GM12873 (cell line): ENCODE measurements at regions not wholly inside any gene's neighbourhood (a gene's known extent, or its start where the extent isn't known, plus 50 kb on each side); places are given as distances from the start of the nearest gene placed in this dataset.

ENCODE experiments used
- TF ChIP-seq, protein P1 (sequence below): IDR thresholded peaks from 2 replicates; pipeline ENCODE4 v1.5.1; 2012; ENCODE audit warnings: low read depth, mild to moderate bottlenecking, moderate library complexity, low read length, control low read depth; ENCODE audit not compliant: insufficient read depth; ENCODE audit errors: missing control alignments

DNA sequence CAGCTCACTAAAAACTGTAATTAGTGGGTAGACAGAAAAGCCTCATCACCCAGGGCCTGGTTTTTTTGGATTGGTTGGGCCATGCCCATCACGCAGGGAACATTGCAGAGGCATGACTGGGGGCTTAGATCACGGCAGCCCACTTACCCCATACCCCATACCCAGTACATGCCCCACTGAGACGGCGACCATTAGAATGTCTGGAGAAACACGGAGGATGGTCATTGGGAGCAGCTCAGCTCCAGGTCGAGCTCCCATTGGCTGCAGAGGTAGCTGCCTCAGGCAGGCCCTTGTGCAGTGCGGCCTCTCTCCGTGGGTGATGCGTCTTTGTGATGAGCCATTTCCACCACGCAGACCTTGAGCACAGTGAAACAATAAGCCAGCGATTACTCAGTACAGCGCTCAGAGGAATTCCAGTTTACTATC is 204.0 kb downstream of the GADD45G start:
- TF ChIP-seq, protein P1, sequence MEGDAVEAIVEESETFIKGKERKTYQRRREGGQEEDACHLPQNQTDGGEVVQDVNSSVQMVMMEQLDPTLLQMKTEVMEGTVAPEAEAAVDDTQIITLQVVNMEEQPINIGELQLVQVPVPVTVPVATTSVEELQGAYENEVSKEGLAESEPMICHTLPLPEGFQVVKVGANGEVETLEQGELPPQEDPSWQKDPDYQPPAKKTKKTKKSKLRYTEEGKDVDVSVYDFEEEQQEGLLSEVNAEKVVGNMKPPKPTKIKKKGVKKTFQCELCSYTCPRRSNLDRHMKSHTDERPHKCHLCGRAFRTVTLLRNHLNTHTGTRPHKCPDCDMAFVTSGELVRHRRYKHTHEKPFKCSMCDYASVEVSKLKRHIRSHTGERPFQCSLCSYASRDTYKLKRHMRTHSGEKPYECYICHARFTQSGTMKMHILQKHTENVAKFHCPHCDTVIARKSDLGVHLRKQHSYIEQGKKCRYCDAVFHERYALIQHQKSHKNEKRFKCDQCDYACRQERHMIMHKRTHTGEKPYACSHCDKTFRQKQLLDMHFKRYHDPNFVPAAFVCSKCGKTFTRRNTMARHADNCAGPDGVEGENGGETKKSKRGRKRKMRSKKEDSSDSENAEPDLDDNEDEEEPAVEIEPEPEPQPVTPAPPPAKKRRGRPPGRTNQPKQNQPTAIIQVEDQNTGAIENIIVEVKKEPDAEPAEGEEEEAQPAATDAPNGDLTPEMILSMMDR = no peak

DNA sequence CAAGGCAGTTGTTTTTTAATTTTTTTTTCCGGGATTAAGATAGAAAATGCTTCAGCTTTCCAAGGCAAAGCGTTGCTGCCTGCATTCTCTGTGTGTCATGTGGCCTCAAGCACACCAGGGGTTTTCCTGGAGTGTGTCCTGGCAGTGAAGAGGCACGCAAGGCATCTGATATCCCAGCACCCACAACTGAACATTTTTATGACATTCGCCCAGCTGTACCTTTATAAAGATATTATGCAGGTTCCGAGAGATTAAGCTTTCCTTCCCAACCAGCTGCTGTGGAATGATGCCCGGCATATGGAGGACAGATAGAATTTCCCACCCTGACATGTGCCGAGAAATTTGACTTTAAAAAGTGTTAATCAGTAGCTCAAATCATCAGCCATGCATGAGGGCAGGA is 205.6 kb downstream of the GADD45G start:
- TF ChIP-seq, protein P1 = no peak

DNA sequence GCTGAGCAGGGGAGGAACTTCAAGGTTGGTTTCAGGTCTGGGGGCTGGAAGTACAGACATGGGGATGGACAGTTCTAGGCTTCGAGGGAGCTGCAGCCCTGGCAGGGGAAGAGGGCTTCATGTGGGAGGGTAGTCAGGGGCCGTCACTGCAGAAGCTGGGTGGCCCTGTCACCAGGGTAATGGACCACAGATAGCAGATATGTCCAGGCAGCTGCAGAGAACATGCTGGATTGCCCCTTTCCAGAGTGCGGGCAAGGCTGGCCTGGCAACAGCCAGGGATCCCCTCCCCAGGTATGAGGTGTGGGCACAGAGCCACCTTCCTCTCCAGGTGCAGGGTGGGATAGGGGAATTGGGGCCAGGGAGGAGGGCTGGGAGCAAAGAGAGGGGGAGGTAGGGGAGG is 206.5 kb downstream of the GADD45G start:
- TF ChIP-seq, protein P1 = no peak

DNA sequence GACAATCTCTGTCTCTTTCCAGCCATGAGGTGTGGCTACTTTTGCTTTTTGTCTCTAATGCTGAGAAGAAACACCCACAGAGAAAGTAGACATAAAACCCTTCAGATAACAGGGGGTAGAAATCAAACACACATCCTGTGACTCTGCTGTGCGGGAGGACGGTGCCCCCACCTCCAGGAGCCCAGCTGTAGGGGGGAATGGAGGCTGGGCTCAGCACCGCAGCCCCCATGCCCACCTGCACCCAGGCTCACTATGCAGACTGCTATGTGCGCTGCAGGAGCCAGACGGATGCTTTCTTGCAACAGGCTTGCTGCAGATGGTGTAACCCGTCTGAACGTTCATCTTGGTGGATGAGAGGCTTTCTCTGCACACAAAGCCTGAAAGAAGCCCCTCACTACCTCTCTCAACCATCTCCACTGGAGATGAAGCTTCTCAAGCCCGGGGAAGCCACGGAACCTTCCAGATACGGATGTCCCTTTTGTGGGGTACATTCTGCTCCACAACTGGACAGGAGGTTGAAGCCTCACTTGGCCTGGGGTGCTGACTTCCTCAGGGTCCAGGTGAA is 207.2 kb downstream of the GADD45G start:
- TF ChIP-seq, protein P1 = no peak

DNA sequence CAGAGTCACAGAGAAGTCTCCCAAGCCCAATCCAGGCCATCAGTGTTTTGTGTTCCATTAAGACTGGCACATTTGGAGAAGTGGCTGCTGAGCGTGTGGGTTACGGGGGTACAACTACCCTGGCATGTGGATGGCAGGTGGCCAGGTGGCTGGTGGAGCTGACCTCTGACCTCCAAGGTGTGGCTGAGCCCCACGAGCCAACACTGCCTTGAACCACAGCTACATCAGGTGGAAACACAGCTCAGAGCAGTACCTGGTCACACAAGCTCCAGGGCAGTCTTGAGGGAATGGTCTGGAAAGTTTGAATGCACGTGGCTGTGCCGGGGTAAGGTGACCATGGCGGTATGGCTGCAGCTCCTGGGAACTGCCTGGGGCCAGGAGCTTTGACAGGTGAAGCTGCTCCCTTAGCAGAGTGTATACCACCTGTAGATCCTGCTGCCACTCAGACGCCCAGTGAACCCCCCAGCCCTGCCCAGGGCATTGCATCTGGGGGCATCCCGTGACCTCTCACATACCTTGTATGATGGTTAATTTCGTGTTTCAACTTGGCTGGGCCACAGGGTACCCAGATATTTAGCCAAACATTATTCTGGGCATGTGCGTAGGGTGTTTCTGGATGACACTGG is 207.9 kb downstream of the GADD45G start:
- TF ChIP-seq, protein P1 = no peak

DNA sequence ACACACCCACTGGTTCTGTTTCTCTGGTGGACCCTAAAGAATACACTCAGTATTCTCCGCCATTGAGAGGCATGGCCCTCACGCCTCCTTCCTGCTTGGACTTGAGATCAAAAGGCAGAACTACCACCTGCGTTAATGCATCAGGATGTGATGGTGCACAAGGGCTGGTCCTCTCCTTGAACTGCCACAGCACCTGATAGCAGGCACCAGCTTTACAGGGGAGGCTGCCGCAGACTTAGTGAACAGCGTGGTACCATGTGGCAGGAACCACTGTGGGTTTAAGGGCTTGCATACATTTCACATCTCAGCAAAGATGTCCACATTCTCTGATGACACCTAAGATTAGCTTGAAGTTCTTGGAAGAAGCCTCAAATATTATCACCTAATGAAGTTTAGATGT is 208.7 kb downstream of the GADD45G start:
- TF ChIP-seq, protein P1 = no peak

DNA sequence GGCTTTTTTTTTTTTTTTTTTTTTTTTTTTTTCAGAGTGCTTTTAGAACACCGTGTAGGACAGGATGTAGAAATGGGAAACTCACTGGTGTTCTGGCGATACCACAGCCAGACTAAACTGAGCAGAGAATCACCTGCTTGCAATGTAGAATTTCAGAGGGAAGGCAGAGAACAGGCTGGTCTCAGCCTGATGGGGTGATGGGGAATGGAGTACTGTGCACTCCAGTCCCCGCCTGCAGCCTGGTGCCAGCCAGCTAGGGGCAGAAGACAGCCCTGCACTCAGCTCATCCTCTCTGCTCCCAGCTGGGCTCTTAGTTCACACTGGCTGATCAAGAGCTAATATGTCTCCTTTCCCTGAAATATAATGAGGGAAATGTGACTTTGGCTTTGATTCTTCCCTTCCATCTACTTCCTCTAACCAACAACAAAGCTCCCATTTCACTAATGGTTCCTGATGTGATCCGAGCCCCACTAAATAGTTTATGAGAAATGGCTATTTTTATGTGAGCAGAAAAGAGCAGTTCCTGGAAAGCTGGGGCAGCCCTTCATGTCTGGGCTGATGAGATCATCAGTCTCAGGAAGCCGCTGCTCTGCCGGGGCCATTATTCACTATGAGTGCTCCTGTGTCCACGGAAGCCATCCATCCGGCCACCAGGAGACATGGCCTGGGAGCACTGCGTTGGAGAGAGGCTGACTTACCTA is 209.7 kb downstream of the GADD45G start:
- TF ChIP-seq, protein P1 = peak; percentile 17
